GM12864 (cell line): ENCODE measurements at regions not wholly inside any gene's neighbourhood (a gene's known extent, or its start where the extent isn't known, plus 50 kb on each side); places are given as distances from the start of the nearest gene placed in this dataset.

Experiments used
- DNase-seq: peaks from one replicate; pipeline ENCODE4 v3.0.0-alpha.2; 2011; ENCODE audit warnings: low read depth
- H3K4me3 ChIP-seq: 2 replicates; pipeline ENCODE4 v1.5.1; 2011; ENCODE audit warnings: mild to moderate bottlenecking, low read depth, low read length, control low read depth
- CTCF ChIP-seq: IDR thresholded peaks from 2 replicates; pipeline ENCODE4 v1.5.1; 2011; ENCODE audit warnings: low read depth, mild to moderate bottlenecking, moderate library complexity, low read length, control low read depth, inconsistent platforms; ENCODE audit errors: missing control alignments

- TF ChIP-seq CTCF = no peak
- no peak overlapping the region for H3K4me3 ChIP-seq
- DNase-seq = no peak
Measured at GRCh38 chr2:217399291-217399690, 539.4 kb upstream of the TNP1 start.

GRCh38 chr2:217398860-217399259 lies 539.0 kb upstream of the TNP1 start:
- no peak overlapping the region for H3K4me3 ChIP-seq
- DNase-seq = no peak
- TF ChIP-seq CTCF = no peak

- TF ChIP-seq CTCF = no peak
- DNase-seq = no peak
- H3K4me3 ChIP-seq = no peak overlapping the region
Measured at GRCh38 chr2:217398101-217398500, 538.2 kb upstream of the TNP1 start.

GRCh38 chr2:217396586-217396985 lies 536.7 kb upstream of the TNP1 start:
- DNase-seq = no peak
- H3K4me3 ChIP-seq = no peak overlapping the region
- TF ChIP-seq CTCF = no peak

- DNase-seq = no peak
- TF ChIP-seq CTCF = no peak
- no peak overlapping the region for H3K4me3 ChIP-seq
Measured at GRCh38 chr2:217396165-217396564, 536.3 kb upstream of the TNP1 start.

- no peak overlapping the region for H3K4me3 ChIP-seq
- no peak for DNase-seq
- TF ChIP-seq CTCF = no peak
Measured at GRCh38 chr2:217394510-217395351, 534.9 kb upstream of the TNP1 start.

- TF ChIP-seq CTCF = no peak
- H3K4me3 ChIP-seq = no peak overlapping the region
- DNase-seq = no peak
Measured at GRCh38 chr2:217393585-217394032, 533.7 kb upstream of the TNP1 start.
